ENCODE measurements at regions not wholly inside any gene's neighbourhood (a gene's known extent, or its start where the extent isn't known, plus 50 kb on each side); places are given as distances from the start of the nearest gene placed in this dataset.

DNA sequence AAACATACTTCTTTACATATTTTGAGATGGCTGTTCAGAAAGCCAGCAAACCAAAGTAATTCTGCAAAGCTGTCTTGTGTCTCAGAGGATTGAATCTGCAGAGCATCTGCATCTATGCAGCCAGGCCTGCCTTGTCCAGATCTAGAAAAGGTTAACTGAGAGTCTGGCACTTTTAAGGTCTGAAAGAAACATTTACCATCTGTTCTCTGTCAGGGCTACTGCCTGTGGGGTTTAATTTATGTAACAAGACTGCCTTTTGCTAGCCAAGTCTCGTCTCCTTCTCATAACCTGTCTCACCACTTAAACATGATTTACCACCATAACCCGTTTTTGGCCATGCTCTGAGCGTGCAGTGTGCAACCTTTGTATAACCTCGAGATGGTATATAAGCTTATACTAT is 194.2 kb downstream of the SYT10 start:
- no peaks in the 10 kb centered on the region for H3F3A ChIP-seq (ENCODE audit: low read depth)
- H3K4me2 ChIP-seq (ENCODE audit: low read depth, low read length, poor library complexity, severe bottlenecking), result no peak overlapping the region
- no peaks in the 10 kb centered on the region for H3K27me3 ChIP-seq (ENCODE audit: insufficient read depth, low read length, poor library complexity, severe bottlenecking)
- H3K36me3 ChIP-seq (ENCODE audit: insufficient read depth, low read length), result no peaks in the 10 kb centered on the region
- no peak overlapping the region for H3K9ac ChIP-seq (ENCODE audit: low read depth, low read length, poor library complexity, severe bottlenecking)
- no peaks in the 10 kb centered on the region for H3K4me1 ChIP-seq (ENCODE audit: insufficient read depth, low read length, poor library complexity, severe bottlenecking)
- no peaks in the 10 kb centered on the region for H3K9me3 ChIP-seq (ENCODE audit: insufficient read depth, low read depth, low read length)
- no peaks in the 10 kb centered on the region for H4K20me1 ChIP-seq (ENCODE audit: insufficient read depth, low read length, poor library complexity, severe bottlenecking)
- H2AFZ ChIP-seq (ENCODE audit: low read length), result no peak overlapping the region
- no peak overlapping the region for H3K4me3 ChIP-seq (ENCODE audit: low read length, poor library complexity, severe bottlenecking)
- H3K79me2 ChIP-seq (ENCODE audit: insufficient read depth, low read length), result no peaks in the 10 kb centered on the region
- no peaks in the 10 kb centered on the region for H3K9me2 ChIP-seq (replicated peaks; ENCODE audit: low read depth, low read length)
- TF ChIP-seq, protein P1, sequence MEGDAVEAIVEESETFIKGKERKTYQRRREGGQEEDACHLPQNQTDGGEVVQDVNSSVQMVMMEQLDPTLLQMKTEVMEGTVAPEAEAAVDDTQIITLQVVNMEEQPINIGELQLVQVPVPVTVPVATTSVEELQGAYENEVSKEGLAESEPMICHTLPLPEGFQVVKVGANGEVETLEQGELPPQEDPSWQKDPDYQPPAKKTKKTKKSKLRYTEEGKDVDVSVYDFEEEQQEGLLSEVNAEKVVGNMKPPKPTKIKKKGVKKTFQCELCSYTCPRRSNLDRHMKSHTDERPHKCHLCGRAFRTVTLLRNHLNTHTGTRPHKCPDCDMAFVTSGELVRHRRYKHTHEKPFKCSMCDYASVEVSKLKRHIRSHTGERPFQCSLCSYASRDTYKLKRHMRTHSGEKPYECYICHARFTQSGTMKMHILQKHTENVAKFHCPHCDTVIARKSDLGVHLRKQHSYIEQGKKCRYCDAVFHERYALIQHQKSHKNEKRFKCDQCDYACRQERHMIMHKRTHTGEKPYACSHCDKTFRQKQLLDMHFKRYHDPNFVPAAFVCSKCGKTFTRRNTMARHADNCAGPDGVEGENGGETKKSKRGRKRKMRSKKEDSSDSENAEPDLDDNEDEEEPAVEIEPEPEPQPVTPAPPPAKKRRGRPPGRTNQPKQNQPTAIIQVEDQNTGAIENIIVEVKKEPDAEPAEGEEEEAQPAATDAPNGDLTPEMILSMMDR (conservative IDR thresholded peaks at IDR 0.05; ENCODE audit: low read length), result no peak
- TF ChIP-seq EZH2phosphoT487 (IDR thresholded peaks at IDR 0.05; ENCODE audit: borderline replicate concordance), result no peak

DNA sequence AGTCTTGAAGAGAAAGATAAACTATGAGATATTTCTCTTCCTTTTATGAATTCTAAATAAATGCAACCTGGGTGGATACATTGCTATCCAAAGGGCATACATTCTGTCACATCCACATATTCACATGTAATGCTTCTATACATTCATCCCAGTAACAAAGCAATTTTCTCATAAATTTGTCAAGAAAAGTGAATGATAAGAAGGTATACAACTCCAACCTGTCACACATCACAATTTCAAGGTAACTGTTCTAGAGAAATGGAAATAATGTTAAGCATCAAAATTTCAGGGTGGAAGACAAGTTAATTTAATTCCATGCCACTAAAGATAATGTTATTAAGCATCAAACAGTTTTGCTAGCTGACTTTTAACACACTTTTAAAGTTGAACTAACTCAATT is 212.9 kb downstream of the SYT10 start:
- Histone ChIP-seq H3K4me1 (ENCODE audit: insufficient read depth, low read length, poor library complexity, severe bottlenecking) (no peaks in the 10 kb centered on the region), H2AFZ (ENCODE audit: low read length) (no peak overlapping the region), H3K9me3 (ENCODE audit: insufficient read depth, low read depth, low read length) (no peaks in the 10 kb centered on the region), H3K9me2 (replicated peaks; ENCODE audit: low read depth, low read length) (no peaks in the 10 kb centered on the region), H3K36me3 (ENCODE audit: insufficient read depth, low read length) (no peaks in the 10 kb centered on the region), H3K79me2 (ENCODE audit: insufficient read depth, low read length) (no peaks in the 10 kb centered on the region), H3K4me2 (ENCODE audit: low read depth, low read length, poor library complexity, severe bottlenecking) (no peak overlapping the region), H3K4me3 (ENCODE audit: low read length, poor library complexity, severe bottlenecking) (no peak overlapping the region), H4K20me1 (ENCODE audit: insufficient read depth, low read length, poor library complexity, severe bottlenecking) (no peaks in the 10 kb centered on the region), H3F3A (ENCODE audit: low read depth) (no peaks in the 10 kb centered on the region), H3K27me3 (ENCODE audit: insufficient read depth, low read length, poor library complexity, severe bottlenecking) (no peaks in the 10 kb centered on the region), H3K9ac (ENCODE audit: low read depth, low read length, poor library complexity, severe bottlenecking) (no peak overlapping the region)
- TF ChIP-seq, protein P1 (conservative IDR thresholded peaks at IDR 0.05; ENCODE audit: low read length), result no peak
- no peak for TF ChIP-seq EZH2phosphoT487 (IDR thresholded peaks at IDR 0.05; ENCODE audit: borderline replicate concordance)

DNA sequence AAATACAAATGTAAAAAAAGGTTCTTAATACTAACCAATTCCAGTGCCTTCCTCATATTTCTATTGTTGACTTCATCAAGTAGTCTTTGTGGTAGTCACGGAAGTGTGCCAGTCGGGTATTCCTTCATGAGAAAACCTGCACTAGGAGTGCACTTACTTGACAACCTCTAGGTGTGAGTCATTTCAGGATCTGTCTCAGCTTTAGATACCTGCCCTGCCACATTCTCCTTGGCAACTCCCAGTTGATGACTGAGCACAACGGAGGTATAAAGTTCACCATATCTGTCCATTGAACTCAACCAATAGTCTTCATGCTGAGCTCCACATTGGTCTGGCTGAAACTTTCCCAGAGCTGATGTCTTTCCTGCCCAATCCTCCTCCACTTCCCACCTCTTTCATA is 215.7 kb downstream of the SYT10 start:
- H2AFZ ChIP-seq (ENCODE audit: low read length), result no peak overlapping the region
- no peaks in the 10 kb centered on the region for H4K20me1 ChIP-seq (ENCODE audit: insufficient read depth, low read length, poor library complexity, severe bottlenecking)
- no peak overlapping the region for H3K4me2 ChIP-seq (ENCODE audit: low read depth, low read length, poor library complexity, severe bottlenecking)
- no peaks in the 10 kb centered on the region for H3K9me2 ChIP-seq (replicated peaks; ENCODE audit: low read depth, low read length)
- H3K4me3 ChIP-seq (ENCODE audit: low read length, poor library complexity, severe bottlenecking), result no peak overlapping the region
- H3K36me3 ChIP-seq (ENCODE audit: insufficient read depth, low read length), result no peaks in the 10 kb centered on the region
- TF ChIP-seq EZH2phosphoT487 (IDR thresholded peaks at IDR 0.05; ENCODE audit: borderline replicate concordance), result no peak
- TF ChIP-seq, protein P1 (conservative IDR thresholded peaks at IDR 0.05; ENCODE audit: low read length), result no peak
- no peak overlapping the region for H3K9ac ChIP-seq (ENCODE audit: low read depth, low read length, poor library complexity, severe bottlenecking)
- no peaks in the 10 kb centered on the region for H3K79me2 ChIP-seq (ENCODE audit: insufficient read depth, low read length)
- no peaks in the 10 kb centered on the region for H3K9me3 ChIP-seq (ENCODE audit: insufficient read depth, low read depth, low read length)
- no peaks in the 10 kb centered on the region for H3K4me1 ChIP-seq (ENCODE audit: insufficient read depth, low read length, poor library complexity, severe bottlenecking)
- no peaks in the 10 kb centered on the region for H3F3A ChIP-seq (ENCODE audit: low read depth)
- no peaks in the 10 kb centered on the region for H3K27me3 ChIP-seq (ENCODE audit: insufficient read depth, low read length, poor library complexity, severe bottlenecking)

All from Loucy (cell line).